H9 (cell line): ENCODE measurements at regions not wholly inside any gene's neighbourhood (a gene's known extent, or its start where the extent isn't known, plus 50 kb on each side); places are given as distances from the start of the nearest gene placed in this dataset.

Source experiments
- DNase-seq: peaks from one replicate; pipeline ENCODE4 v3.0.0-alpha.2; 2017
- H2AFZ ChIP-seq: one replicate; pipeline ENCODE4 v1.6.1; 2013; ENCODE audit warnings: mild to moderate bottlenecking, low read length, control low read depth, moderate library complexity
- H2AK5ac ChIP-seq: 2 replicates; pipeline ENCODE4 v1.6.1; 2013; ENCODE audit warnings: low read length, control low read depth, mixed read lengths; ENCODE audit not compliant: insufficient read length
- H2BK120ac ChIP-seq: one replicate; pipeline ENCODE4 v1.6.1; 2013; ENCODE audit warnings: low read depth, mild to moderate bottlenecking, low read length, control low read depth, inconsistent platforms; ENCODE audit not compliant: poor library complexity, severe bottlenecking
- H2BK12ac ChIP-seq: 2 replicates; pipeline ENCODE4 v1.6.1; 2013; ENCODE audit warnings: low read length, control low read depth, mixed read lengths, low read depth; ENCODE audit not compliant: insufficient read length
- H2BK15ac ChIP-seq: 2 replicates; pipeline ENCODE4 v1.6.1; 2013; ENCODE audit warnings: low read depth, low read length, control low read depth
- H2BK20ac ChIP-seq: one replicate; pipeline ENCODE4 v1.6.1; 2013; ENCODE audit warnings: low read depth, mild to moderate bottlenecking, low read length, control low read depth, inconsistent platforms; ENCODE audit not compliant: poor library complexity, severe bottlenecking
- H2BK5ac ChIP-seq: 2 replicates; pipeline ENCODE4 v1.6.1; 2013; ENCODE audit warnings: low read length, control low read depth, mixed read lengths; ENCODE audit not compliant: insufficient read length
- H3K14ac ChIP-seq: 2 replicates; pipeline ENCODE4 v1.6.1; 2013; ENCODE audit warnings: low read length, control low read depth; ENCODE audit not compliant: insufficient read depth
- H3K18ac ChIP-seq: 2 replicates; pipeline ENCODE4 v1.6.1; 2013; ENCODE audit warnings: low read depth, mild to moderate bottlenecking, mixed read lengths, low read length, control low read depth; ENCODE audit not compliant: insufficient read length
- H3K23ac ChIP-seq: 2 replicates; pipeline ENCODE4 v1.6.1; 2013; ENCODE audit warnings: low read length, control low read depth, mixed read lengths, low read depth; ENCODE audit not compliant: insufficient read length
- H3K23me2 ChIP-seq: 2 replicates; pipeline ENCODE4 v1.6.1; 2013; ENCODE audit warnings: low read depth, mild to moderate bottlenecking, mixed read lengths, low read length, control low read depth; ENCODE audit not compliant: insufficient read length, poor library complexity, severe bottlenecking
- H3K27ac ChIP-seq: 2 replicates; pipeline ENCODE4 v1.5.1; 2013; ENCODE audit warnings: low read length, control low read depth, mixed read lengths, low read depth; ENCODE audit not compliant: insufficient read length
- H3K27me3 ChIP-seq: 2 replicates; pipeline ENCODE4 v1.6.1; 2013; ENCODE audit warnings: low read length, control low read depth, inconsistent platforms; ENCODE audit not compliant: insufficient read depth
- H3K4ac ChIP-seq: 2 replicates; pipeline ENCODE4 v1.6.1; 2013; ENCODE audit warnings: low read depth, mild to moderate bottlenecking, control low read depth, inconsistent platforms, low read length, moderate library complexity
- H3K4me1 ChIP-seq: 2 replicates; pipeline ENCODE4 v1.6.1; 2013; ENCODE audit warnings: low read length, control low read depth, inconsistent platforms; ENCODE audit not compliant: insufficient read depth
- H3K4me2 ChIP-seq: 2 replicates; pipeline ENCODE4 v1.6.1; 2013; ENCODE audit warnings: low read length, control low read depth, mixed read lengths; ENCODE audit not compliant: insufficient read length, insufficient read depth
- H3K56ac ChIP-seq: 2 replicates; pipeline ENCODE4 v1.6.1; 2013; ENCODE audit warnings: low read depth, mild to moderate bottlenecking, mixed read lengths, low read length, control low read depth; ENCODE audit not compliant: insufficient read length
- H3K79me1 ChIP-seq: 2 replicates; pipeline ENCODE4 v1.6.1; 2013; ENCODE audit warnings: low read depth, mild to moderate bottlenecking, moderate library complexity, low read length, control low read depth, inconsistent platforms; ENCODE audit not compliant: insufficient read depth, poor library complexity, severe bottlenecking
- H3K79me2 ChIP-seq: 2 replicates; pipeline ENCODE4 v1.6.1; 2013; ENCODE audit warnings: low read length, control low read depth, inconsistent platforms; ENCODE audit not compliant: insufficient read depth
- H3K9ac ChIP-seq: 2 replicates; pipeline ENCODE4 v1.6.1; 2013; ENCODE audit warnings: low read length, control low read depth, mixed read lengths; ENCODE audit not compliant: insufficient read length; ENCODE audit errors: extremely low read depth
- H3K9me3 ChIP-seq: one replicate; pipeline ENCODE4 v1.6.1; 2013; ENCODE audit warnings: low read depth, low read length, inconsistent platforms; ENCODE audit not compliant: control insufficient read depth
- H3T11ph ChIP-seq: one replicate; pipeline ENCODE4 v1.6.1; 2013; ENCODE audit warnings: mild to moderate bottlenecking, low read length, control low read depth, inconsistent platforms
- H4K20me1 ChIP-seq: one replicate; pipeline ENCODE4 v1.6.1; 2013; ENCODE audit not compliant: control insufficient read depth, insufficient read length, insufficient read depth
- H4K5ac ChIP-seq: 2 replicates; pipeline ENCODE4 v1.6.1; 2013; ENCODE audit warnings: low read depth, mild to moderate bottlenecking, mixed read lengths, low read length, control low read depth; ENCODE audit not compliant: insufficient read length
- H4K8ac ChIP-seq: replicated peaks from 2 replicates; pipeline ENCODE4 v1.6.1; 2013; ENCODE audit warnings: low read length, control low read depth, mixed read lengths, low read depth; ENCODE audit not compliant: insufficient read length
- H4K91ac ChIP-seq: 2 replicates; pipeline ENCODE4 v1.6.1; 2013; ENCODE audit warnings: low read depth, mild to moderate bottlenecking, moderate library complexity, mixed read lengths, low read length, control low read depth; ENCODE audit not compliant: insufficient read length
- H3K27ac Mint-ChIP-seq, 3 experiments: 2 replicates in 2 of 3; 3 replicates in 1 of 3; pipeline ENCODE4 v1.8.0; 2020 to 2021; ENCODE audit warnings: mixed read lengths in 3 of 3, mild to moderate bottlenecking in 1 of 3, moderate library complexity in 1 of 3
- H3K27me3 Mint-ChIP-seq: 2 replicates; pipeline ENCODE4 v1.8.0; 2021; ENCODE audit warnings: low read depth, mild to moderate bottlenecking, moderate library complexity, mixed read lengths
- H3K36me3 Mint-ChIP-seq, 3 experiments: 2 replicates in 2 of 3; 3 replicates in 1 of 3; pipeline ENCODE4 v1.8.0; 2020 to 2021; ENCODE audit warnings: low read depth in 3 of 3, mixed read lengths in 3 of 3; ENCODE audit not compliant: insufficient read depth in 1 of 3
- H3K4me1 Mint-ChIP-seq, 2 experiments: 2 replicates each; pipeline ENCODE4 v1.8.0; 2020; ENCODE audit warnings: mixed read lengths in 2 of 2
- H3K4me3 Mint-ChIP-seq, 2 experiments: 2 replicates in 1 of 2; 3 replicates in 1 of 2; pipeline ENCODE4 v1.8.0; 2020 to 2021; ENCODE audit warnings: mild to moderate bottlenecking in 2 of 2, mixed read lengths in 2 of 2, moderate library complexity in 1 of 2
- H3K9me3 Mint-ChIP-seq, 2 experiments: 2 replicates in 1 of 2; 3 replicates in 1 of 2; pipeline ENCODE4 v1.8.0; 2020; ENCODE audit warnings: mild to moderate bottlenecking in 2 of 2, mixed read lengths in 2 of 2, moderate library complexity in 1 of 2
- WGBS: extraction: QIAGEN DNeasy Blood & Tissue Kit; methylation state at CpG from one replicate; pipeline ENCODE4 v1.1.7; 2013; ENCODE audit warnings: missing lambda C conversion rate, low lambda C conversion rate, mixed read lengths; ENCODE audit not compliant: insufficient read length; ENCODE audit errors: extremely low coverage; 5-methylcytosine and 5-hydroxymethylcytosine counted together
- TF ChIP-seq, protein P1 (sequence below): fragments of 200-600 bp; sonication (generic); conservative IDR thresholded peaks from 3 replicates; pipeline ENCODE4 v1.8.0; 2021; ENCODE audit warnings: antibody characterized with exemption, mild to moderate bottlenecking

DNA sequence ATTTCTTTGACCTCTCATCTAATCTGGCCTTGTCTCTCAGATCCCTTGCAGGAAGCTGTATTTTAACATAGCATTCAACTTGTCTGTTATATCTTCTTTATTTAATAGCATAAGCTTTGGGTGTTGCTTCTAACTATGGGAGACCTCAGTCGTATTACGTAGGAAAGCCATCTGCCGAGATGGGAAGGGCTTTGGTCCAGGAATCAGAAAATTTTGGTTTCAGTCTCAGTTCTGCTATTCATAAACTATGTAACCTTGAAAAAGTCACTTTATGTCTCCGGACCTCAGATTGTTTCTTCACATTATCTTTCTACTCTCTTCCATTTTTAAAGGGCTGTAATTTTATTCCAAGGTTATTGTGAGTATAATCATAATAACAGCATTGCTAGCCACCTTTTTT is 297.7 kb downstream of the SATB2 start:
- peaks cover 15 to 21% of the 10 kb centered on the region in 2 experiments for H3K4me1 Mint-ChIP-seq
- Histone ChIP-seq H3K14ac (no peak overlapping the region), H3K4me1 (peaks cover 6% of the 10 kb centered on the region; the same call in 1 of the 2 replicates), H3K4me2 (no peak overlapping the region), H3K9ac (no peak overlapping the region), H4K5ac (no peak overlapping the region), H3K27me3 (no peaks in the 10 kb centered on the region), H2BK15ac (no peak overlapping the region), H2AFZ (no peak overlapping the region), H3K23me2 (no peaks in the 10 kb centered on the region), H2BK120ac (no peak overlapping the region), H4K91ac (no peak overlapping the region), H2BK12ac (no peak overlapping the region), H4K8ac (no peak overlapping the region), H2BK20ac (no peak overlapping the region), H3K79me1 (no peaks in the 10 kb centered on the region), H3K18ac (no peak overlapping the region), H3K4ac (no peak overlapping the region), H3K79me2 (no peaks in the 10 kb centered on the region), H3K56ac (no peak overlapping the region), H4K20me1 (no peaks in the 10 kb centered on the region), H2AK5ac (no peak overlapping the region), H3K9me3 (no peaks in the 10 kb centered on the region), H3K27ac (no peak overlapping the region), H3T11ph (no peak overlapping the region), H3K23ac (no peak overlapping the region), H2BK5ac (no peak overlapping the region)
- TF ChIP-seq, protein P1, sequence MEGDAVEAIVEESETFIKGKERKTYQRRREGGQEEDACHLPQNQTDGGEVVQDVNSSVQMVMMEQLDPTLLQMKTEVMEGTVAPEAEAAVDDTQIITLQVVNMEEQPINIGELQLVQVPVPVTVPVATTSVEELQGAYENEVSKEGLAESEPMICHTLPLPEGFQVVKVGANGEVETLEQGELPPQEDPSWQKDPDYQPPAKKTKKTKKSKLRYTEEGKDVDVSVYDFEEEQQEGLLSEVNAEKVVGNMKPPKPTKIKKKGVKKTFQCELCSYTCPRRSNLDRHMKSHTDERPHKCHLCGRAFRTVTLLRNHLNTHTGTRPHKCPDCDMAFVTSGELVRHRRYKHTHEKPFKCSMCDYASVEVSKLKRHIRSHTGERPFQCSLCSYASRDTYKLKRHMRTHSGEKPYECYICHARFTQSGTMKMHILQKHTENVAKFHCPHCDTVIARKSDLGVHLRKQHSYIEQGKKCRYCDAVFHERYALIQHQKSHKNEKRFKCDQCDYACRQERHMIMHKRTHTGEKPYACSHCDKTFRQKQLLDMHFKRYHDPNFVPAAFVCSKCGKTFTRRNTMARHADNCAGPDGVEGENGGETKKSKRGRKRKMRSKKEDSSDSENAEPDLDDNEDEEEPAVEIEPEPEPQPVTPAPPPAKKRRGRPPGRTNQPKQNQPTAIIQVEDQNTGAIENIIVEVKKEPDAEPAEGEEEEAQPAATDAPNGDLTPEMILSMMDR, result no peak
- no peaks in the 10 kb centered on the region; the same call in 1 of the 2 replicates for H3K27me3 Mint-ChIP-seq
- no peak for DNase-seq
- H3K4me3 Mint-ChIP-seq, result no peak overlapping the region
- WGBS, result no CpG with 5 or more reads among the region's 4 CpGs
- no peak overlapping the region for H3K27ac Mint-ChIP-seq
- H3K9me3 Mint-ChIP-seq, result peaks cover 19 to 25% of the 10 kb centered on the region in 2 experiments
- H3K36me3 Mint-ChIP-seq, result peaks cover 10 to 27% (median 21%) of the 10 kb centered on the region in 3 experiments
